ENCODE measurements at regions not wholly inside any gene's neighbourhood (a gene's known extent, or its start where the extent isn't known, plus 50 kb on each side); places are given as distances from the start of the nearest gene placed in this dataset.

DNA sequence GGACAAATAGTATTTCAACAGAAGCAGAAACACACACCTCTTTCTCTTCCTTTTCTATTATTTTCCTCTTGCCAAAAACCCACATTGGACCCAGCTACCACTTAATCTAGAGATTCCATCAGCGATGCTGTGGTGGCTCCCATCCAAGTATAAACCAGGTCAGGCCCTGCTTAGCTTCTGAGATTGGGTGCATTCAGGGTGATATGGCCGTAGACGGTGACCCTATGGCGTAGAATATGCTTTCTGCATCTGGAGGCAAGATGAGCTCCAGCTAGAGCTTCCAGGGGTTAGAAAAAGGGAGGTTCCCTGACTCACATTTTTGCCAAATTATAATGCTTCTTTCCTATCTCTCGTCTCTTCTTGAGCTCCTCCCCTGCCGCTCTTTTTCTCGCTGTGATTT, 66.5 kb downstream of the TNP1 start:
- H3K4me3 ChIP-seq: no peak overlapping the region
- H3K4me1 ChIP-seq: peaks cover 6 to 37% (median 11%) of the 10 kb centered on the region in 9 donors
- H3K27ac ChIP-seq: no peak overlapping the region
- H3K9me3 ChIP-seq: peaks cover 0 to 5% (median 0%) of the 10 kb centered on the region in 11 donors
- DNase-seq (no peak), ATAC-seq (no peak)
- TF ChIP-seq, protein P1, sequence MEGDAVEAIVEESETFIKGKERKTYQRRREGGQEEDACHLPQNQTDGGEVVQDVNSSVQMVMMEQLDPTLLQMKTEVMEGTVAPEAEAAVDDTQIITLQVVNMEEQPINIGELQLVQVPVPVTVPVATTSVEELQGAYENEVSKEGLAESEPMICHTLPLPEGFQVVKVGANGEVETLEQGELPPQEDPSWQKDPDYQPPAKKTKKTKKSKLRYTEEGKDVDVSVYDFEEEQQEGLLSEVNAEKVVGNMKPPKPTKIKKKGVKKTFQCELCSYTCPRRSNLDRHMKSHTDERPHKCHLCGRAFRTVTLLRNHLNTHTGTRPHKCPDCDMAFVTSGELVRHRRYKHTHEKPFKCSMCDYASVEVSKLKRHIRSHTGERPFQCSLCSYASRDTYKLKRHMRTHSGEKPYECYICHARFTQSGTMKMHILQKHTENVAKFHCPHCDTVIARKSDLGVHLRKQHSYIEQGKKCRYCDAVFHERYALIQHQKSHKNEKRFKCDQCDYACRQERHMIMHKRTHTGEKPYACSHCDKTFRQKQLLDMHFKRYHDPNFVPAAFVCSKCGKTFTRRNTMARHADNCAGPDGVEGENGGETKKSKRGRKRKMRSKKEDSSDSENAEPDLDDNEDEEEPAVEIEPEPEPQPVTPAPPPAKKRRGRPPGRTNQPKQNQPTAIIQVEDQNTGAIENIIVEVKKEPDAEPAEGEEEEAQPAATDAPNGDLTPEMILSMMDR (IDR thresholded peaks at IDR 0.05): no peak
- 93 to 96% methylated on average over 7 of the region's 7 CpGs for WGBS, 2 donors
- no peaks in the 10 kb centered on the region for H3K36me3 ChIP-seq
- intact Hi-C loops (cut with DNase I): no loop called here
- no peaks in the 10 kb centered on the region for H3K27me3 ChIP-seq

DNA sequence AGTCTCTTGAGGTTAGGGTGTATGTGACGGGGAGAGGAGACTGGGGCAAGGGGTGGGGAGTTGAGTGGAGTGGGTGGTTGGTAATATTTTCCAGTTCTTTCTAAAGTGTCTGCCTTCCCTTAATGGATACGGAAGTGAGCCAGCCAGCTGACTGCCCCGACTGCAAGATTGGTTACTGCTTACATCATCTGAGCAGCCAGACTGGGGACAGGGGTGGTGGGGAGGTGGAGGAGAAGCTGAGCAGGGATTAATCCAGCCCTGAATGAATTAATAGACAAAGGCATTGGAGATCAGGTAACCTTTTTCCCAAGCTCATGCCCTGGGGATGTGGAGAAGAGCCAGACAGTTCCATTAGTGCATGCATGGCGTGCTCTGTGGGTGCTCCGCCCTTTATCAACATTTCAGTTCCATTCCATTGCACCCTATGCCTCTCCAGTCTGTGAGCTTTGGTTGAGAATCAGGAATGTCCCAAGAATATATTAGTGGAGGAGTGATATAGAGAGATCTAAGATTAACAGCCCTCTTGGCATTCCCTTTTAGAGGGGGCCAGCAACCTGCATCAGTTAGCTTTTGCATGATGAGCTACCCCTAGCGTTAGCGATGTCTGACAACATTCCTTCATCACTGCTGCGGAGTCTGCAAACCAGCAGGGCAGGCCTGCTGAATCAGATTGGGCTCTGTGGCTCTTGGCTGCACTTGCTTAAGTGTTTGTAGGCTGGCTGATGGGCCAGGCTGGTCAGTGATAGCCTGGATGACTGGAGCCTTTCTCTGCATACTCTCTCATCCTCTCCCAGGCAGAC, 67.4 kb downstream of the TNP1 start:
- ATAC-seq (peak; percentile 70 to 88 (median 82)), DNase-seq (no peak)
- WGBS, 2 donors: 67 to 71% methylated on average over 8 of the region's 8 CpGs
- intact Hi-C loops (cut with DNase I): no loop called here
- H3K27ac ChIP-seq: peak overlapping the region in 5 of 10 donors; percentile 22 to 69 (median 43)
- H3K36me3 ChIP-seq: no peaks in the 10 kb centered on the region
- peaks cover 6 to 37% (median 11%) of the 10 kb centered on the region in 9 donors for H3K4me1 ChIP-seq
- no peaks in the 10 kb centered on the region for H3K9me3 ChIP-seq
- TF ChIP-seq, protein P1 (IDR thresholded peaks at IDR 0.05): no peak
- H3K27me3 ChIP-seq: no peaks in the 10 kb centered on the region
- no peak overlapping the region for H3K4me3 ChIP-seq

DNA sequence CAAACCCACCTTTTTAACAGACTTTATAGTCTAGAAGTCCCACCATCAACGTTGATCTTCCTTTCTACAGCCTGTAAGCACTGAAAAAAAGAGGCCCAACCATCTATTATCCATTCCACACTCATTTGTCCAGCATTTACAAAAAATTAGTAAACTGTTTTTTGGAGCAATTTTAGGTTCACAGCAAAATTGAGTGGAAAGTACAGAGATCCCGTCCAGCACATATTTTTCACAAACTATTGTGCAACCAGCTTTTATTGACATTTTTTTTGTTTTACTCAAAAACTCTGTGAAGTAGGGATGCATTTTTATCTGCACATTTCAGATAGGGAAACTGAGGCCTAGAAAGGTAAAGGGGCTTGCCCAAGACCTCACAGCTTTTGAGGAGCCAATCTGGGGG, 68.6 kb downstream of the TNP1 start:
- H3K27ac ChIP-seq: peak overlapping the region in 7 of 10 donors; percentile 10 to 69 (median 22)
- WGBS, 2 donors: 72 to 76% methylated on average over 2 of the region's 2 CpGs
- DNase-seq (no peak), ATAC-seq (peak in 4 of 8 donors; percentile 19 to 53 (median 34))
- H3K9me3 ChIP-seq: no peaks in the 10 kb centered on the region
- H3K4me1 ChIP-seq: peaks cover 6 to 31% (median 11%) of the 10 kb centered on the region in 9 donors
- intact Hi-C loops (cut with DNase I): no loop called here
- H3K27me3 ChIP-seq: no peaks in the 10 kb centered on the region
- H3K36me3 ChIP-seq: no peaks in the 10 kb centered on the region
- TF ChIP-seq, protein P1 (IDR thresholded peaks at IDR 0.05): no peak
- no peak overlapping the region for H3K4me3 ChIP-seq

DNA sequence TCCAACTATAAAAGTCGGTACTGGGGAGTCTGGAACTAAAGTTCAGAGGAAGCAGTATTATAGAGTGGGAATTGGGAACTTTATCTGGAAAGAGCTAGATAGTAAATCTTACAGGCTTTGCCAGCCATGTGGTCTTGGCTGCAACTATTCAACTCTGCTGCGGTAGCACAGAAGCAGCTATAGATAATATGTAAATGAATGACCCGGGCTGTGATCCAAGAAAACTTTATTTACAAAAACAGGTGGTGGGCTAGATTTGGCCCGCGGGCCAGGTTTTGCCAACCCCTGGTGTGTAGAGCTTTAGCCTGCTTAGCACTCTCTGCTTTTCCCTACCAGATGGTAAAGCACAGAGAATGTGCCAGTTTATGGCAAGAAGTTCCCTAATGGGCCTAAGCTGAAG, 70.8 kb downstream of the TNP1 start:
- H3K4me3 ChIP-seq: no peak overlapping the region
- peaks cover 6 to 22% (median 11%) of the 10 kb centered on the region in 9 donors for H3K4me1 ChIP-seq
- 58 to 64% methylated on average over 5 of the region's 5 CpGs for WGBS, 2 donors
- H3K36me3 ChIP-seq: no peaks in the 10 kb centered on the region
- ATAC-seq (no peak), DNase-seq (no peak)
- no peak overlapping the region for H3K27ac ChIP-seq
- intact Hi-C loops (cut with DNase I): no loop called here
- H3K27me3 ChIP-seq: no peaks in the 10 kb centered on the region
- TF ChIP-seq, protein P1 (IDR thresholded peaks at IDR 0.05): no peak
- no peaks in the 10 kb centered on the region for H3K9me3 ChIP-seq
